ENCODE measurements at regions not wholly inside any gene's neighbourhood (a gene's known extent, or its start where the extent isn't known, plus 50 kb on each side); places are given as distances from the start of the nearest gene placed in this dataset.

DNA sequence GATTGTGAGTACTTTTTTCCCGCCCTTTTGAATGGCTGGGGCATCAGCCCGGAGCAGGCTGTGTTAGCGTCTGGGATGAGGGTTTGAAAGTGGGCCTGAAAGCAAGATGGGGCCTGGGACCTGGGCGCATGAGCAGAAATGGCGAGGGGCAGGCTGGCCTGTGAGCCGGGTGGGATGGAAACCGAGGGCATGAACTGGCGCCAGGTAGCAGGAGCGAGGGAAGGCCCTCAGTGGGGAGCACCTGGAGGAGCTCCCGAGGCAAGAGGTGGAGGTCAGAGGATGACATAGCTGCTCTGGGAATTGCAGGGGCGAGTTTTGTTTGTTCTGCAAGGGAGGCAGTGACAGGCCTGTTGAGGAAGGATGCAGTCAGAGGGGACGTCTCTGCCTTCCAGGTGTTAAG, 68.6 kb downstream of the RGS12 start:
- TF ChIP-seq, protein P1, sequence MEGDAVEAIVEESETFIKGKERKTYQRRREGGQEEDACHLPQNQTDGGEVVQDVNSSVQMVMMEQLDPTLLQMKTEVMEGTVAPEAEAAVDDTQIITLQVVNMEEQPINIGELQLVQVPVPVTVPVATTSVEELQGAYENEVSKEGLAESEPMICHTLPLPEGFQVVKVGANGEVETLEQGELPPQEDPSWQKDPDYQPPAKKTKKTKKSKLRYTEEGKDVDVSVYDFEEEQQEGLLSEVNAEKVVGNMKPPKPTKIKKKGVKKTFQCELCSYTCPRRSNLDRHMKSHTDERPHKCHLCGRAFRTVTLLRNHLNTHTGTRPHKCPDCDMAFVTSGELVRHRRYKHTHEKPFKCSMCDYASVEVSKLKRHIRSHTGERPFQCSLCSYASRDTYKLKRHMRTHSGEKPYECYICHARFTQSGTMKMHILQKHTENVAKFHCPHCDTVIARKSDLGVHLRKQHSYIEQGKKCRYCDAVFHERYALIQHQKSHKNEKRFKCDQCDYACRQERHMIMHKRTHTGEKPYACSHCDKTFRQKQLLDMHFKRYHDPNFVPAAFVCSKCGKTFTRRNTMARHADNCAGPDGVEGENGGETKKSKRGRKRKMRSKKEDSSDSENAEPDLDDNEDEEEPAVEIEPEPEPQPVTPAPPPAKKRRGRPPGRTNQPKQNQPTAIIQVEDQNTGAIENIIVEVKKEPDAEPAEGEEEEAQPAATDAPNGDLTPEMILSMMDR (IDR thresholded peaks at IDR 0.05): no peak
- no peak for TF ChIP-seq POLR2A (IDR thresholded peaks at IDR 0.05)
